ENCODE measurements at regions not wholly inside any gene's neighbourhood (a gene's known extent, or its start where the extent isn't known, plus 50 kb on each side); places are given as distances from the start of the nearest gene placed in this dataset.
"Not testable (repeated sequence)": the region's sequence is repeated elsewhere in the genome, so short reads cannot be mapped to it uniquely, and the experiment has no call there.

DNA sequence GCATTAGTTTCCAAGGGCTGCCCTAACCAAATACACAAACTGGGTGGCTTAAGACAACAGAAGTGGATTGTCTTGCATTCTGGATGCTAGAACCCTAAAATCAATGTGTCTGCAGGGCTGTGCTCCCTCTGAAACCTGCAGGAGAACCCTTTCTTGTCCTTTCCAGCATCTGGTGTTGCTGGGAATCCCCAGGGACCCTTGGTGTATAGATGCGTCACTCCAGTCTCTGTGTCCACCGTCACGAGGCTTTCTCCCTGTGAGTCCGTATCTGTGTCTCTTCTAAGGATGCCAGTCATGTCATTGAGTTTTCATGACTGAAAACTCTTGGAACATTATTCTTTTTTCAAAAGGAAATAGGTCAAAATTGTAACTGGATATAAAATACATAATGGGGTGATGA is 142.9 kb downstream of the RNASET2 start:
- Mint-ChIP-seq H3K4me1 (ENCODE audit: low read depth in 2 of 2) (no peaks in the 10 kb centered on the region), H3K9me3 (no peaks in the 10 kb centered on the region), H3K27ac (no peak overlapping the region), H3K27me3 (no peaks in the 10 kb centered on the region), H3K36me3 (ENCODE audit: insufficient read depth) (no peaks in the 10 kb centered on the region), H3K4me3 (no peak overlapping the region)
- DNase-seq (no peak), ATAC-seq (replicated peaks) (no peak)

DNA sequence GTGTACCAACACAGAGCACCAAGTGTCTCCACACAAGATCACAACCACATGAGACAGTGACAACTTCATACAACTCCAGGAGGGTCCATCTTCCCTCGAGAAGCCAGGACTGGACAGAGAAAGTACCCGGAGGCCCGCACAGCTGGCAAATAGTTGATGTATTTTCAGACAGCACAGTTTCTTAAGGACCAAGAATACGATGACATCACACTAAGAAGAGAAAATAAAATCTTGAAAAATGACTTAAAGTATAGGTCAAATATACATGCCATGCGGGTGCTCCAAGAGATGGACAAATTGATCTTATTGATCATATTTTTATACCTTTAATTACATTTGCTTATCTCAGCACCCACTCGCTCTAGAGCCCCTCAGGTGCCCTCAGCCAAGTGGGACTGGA is 145.5 kb downstream of the RNASET2 start:
- Mint-ChIP-seq H3K36me3 (ENCODE audit: insufficient read depth) (no peaks in the 10 kb centered on the region), H3K9me3 (peaks cover 8 to 19% of the 10 kb centered on the region in 2 donors), H3K27me3 (no peaks in the 10 kb centered on the region), H3K4me3 (no peak overlapping the region), H3K27ac (no peak overlapping the region), H3K4me1 (ENCODE audit: low read depth in 2 of 2) (no peaks in the 10 kb centered on the region)
- ATAC-seq (replicated peaks), result no peak
- DNase-seq, result no peak

DNA sequence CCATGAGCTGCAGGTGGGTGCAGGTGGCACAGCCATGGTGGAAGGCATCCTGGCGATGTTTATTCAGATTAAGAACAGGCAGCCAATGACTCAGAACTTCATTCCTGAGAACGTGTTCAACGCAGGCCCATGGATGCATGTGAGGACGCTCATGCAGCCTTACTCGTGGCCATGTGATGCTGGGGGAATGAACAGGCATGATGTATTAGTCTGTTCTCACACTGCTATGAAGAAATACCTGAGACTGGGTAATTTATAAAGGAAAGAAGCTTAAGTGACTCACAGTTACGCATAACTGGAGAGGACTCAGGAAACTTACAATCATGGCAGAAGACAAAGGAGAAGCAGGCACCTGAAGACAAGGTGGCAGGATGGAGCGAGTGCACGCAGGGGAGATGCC is 146.6 kb downstream of the RNASET2 start:
- Mint-ChIP-seq H3K27ac (no peak overlapping the region), H3K27me3 (no peaks in the 10 kb centered on the region), H3K36me3 (ENCODE audit: insufficient read depth) (no peaks in the 10 kb centered on the region), H3K4me1 (ENCODE audit: low read depth in 2 of 2) (no peaks in the 10 kb centered on the region), H3K4me3 (no peak overlapping the region), H3K9me3 (peaks cover 11 to 24% of the 10 kb centered on the region in 2 donors)
- no peak for DNase-seq
- no peak for ATAC-seq (replicated peaks)

DNA sequence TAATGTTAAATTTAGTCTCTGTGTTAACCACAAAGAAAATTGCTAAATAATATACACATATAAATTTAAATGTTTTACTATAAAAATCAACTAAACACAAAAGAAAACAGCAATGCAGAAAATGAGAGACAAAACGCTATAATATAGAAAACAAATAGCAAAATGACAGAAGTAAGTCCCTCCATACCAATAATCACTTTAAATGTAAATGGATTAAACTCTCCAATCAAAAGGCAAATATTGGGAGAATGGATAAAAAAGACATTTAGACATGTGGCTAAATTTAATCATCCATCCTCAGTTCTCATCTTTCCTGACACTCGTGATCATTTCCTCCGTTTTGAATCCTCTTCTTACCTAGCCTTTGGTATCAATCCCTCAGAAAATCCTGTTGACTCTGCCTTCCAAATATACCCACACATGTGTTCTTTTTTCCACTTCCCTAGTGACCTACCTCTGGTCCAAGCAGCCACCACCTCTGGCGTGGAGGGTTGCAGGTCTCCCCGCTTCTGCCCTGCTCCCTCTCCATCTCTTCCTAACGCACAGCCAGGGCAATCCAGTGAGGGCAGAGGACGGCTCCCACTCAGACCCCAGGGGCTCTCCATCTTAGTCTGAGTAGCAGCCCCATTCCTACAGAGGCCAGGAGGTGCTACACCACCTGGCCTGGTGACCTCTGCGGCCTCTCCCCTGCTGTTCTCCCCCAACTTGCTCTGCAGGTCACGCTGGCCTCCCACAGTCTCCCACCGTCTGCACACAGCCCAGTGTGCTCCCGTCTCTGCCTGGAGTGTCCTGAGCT is 149.2 kb downstream of the RNASET2 start:
- ATAC-seq (replicated peaks), result no peak
- Mint-ChIP-seq H3K36me3 (ENCODE audit: insufficient read depth) (no peaks in the 10 kb centered on the region), H3K4me3 (no peak overlapping the region), H3K9me3 (peaks cover 11 to 24% of the 10 kb centered on the region in 2 donors), H3K27me3 (no peaks in the 10 kb centered on the region), H3K27ac (no peak overlapping the region), H3K4me1 (ENCODE audit: low read depth in 2 of 2) (no peaks in the 10 kb centered on the region)
- DNase-seq, result no peak

DNA sequence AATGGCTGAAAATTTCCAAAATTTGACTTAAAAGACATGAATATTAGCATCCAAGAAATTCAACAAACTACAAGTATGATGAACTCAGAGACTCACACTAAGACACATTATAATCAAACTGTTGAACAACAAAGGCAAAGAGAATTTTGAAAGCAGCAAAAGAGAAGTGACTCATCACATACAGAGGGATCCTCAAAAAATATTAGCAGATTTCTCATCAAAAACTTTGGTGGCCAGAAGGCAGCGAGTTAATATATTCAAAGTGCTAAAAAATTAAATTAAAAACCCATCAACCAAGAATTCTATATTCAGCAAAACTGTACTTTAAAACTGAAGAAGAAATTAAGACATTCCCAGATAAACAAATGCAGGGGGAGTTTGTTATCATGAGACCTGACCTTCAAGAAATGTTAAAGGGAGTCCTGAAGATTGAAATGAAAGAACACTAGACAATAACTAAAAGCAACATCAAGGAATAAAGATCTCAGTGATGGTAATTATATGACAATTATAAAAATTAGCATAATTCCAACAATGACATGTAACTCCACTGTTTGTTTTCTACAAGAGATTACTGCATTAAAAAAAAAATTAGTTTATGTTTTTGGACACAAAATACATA is 150.0 kb downstream of the RNASET2 start:
- H3K27ac Mint-ChIP-seq, result no peak overlapping the region
- H3K36me3 Mint-ChIP-seq (ENCODE audit: insufficient read depth), result no peaks in the 10 kb centered on the region
- no peaks in the 10 kb centered on the region for H3K27me3 Mint-ChIP-seq
- H3K4me3 Mint-ChIP-seq, result no peak overlapping the region
- no peaks in the 10 kb centered on the region for H3K4me1 Mint-ChIP-seq (ENCODE audit: low read depth in 2 of 2)
- DNase-seq (no peak), ATAC-seq (replicated peaks) (no peak)
- peaks cover 11 to 24% of the 10 kb centered on the region in 2 donors for H3K9me3 Mint-ChIP-seq

DNA sequence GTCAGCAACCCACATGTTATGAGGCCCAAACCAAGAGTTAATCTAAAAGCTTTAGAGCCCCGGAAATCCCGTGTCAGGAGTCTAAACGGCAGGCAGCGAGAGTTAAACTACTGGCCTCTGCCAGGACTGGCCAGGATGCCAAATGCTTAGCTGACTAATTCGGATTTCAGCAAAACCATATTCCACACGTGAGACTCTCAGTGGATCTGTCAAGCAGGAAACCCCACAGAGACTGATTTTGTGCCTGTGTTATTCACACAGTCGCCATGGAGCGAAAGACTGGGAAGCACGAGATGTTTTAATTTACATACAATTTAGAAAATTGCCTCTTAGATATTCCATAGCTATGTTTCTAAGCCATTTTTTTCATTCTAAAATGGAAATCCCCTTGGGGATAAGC is 152.9 kb downstream of the RNASET2 start:
- no peaks in the 10 kb centered on the region for H3K36me3 Mint-ChIP-seq (ENCODE audit: insufficient read depth)
- no peaks in the 10 kb centered on the region for H3K27me3 Mint-ChIP-seq
- H3K9me3 Mint-ChIP-seq, result peaks cover 11 to 24% of the 10 kb centered on the region in 2 donors
- no peak overlapping the region for H3K4me3 Mint-ChIP-seq
- DNase-seq, result no peak
- no peaks in the 10 kb centered on the region for H3K4me1 Mint-ChIP-seq (ENCODE audit: low read depth in 2 of 2)
- ATAC-seq (replicated peaks), result no peak
- H3K27ac Mint-ChIP-seq, result no peak overlapping the region

DNA sequence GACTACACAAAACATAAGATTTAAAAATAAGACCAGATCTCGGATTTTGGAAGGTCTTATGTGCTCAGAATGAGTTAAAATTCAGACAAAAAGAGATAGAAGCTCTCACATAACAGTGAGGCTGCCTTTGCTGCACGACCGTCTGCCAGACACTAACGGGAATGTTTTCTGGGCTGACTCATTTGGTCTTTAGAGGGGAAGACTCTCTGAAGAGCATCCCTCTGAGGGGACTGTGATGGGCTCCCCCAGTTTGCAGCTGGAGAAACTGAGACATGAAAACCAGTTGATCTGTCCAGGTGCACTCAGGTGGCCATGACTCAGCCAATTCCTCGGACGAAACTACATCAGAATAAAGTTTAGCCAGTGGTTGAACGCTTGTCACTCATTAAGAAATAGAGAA is 153.9 kb downstream of the RNASET2 start:
- H3K36me3 Mint-ChIP-seq (ENCODE audit: insufficient read depth), result no peaks in the 10 kb centered on the region
- peaks cover 8 to 15% of the 10 kb centered on the region in 2 donors for H3K9me3 Mint-ChIP-seq
- no peak overlapping the region for H3K4me3 Mint-ChIP-seq
- no peaks in the 10 kb centered on the region for H3K27me3 Mint-ChIP-seq
- no peak overlapping the region for H3K27ac Mint-ChIP-seq
- no peaks in the 10 kb centered on the region for H3K4me1 Mint-ChIP-seq (ENCODE audit: low read depth in 2 of 2)
- DNase-seq (no peak), ATAC-seq (replicated peaks) (no peak)

DNA sequence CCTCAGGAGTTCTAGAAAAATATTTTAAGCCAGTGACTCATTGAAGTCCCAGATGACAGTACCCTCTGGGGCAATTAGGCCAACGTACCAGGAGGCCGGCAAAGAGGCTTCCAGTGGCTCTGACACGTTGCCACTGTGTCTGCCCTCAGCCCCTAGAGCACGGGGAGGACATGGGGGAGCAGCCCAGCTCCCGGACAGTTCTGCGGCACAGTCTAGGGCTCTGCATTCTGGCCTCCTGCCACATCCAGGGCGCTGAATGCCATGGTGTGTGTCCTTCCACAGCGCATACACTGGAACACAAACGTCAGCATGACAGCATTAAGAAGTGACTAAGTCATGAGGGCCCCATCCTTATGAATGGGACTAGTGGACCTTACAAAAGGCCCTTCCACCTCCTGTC is 156.2 kb downstream of the RNASET2 start:
- Mint-ChIP-seq H3K9me3 (no peaks in the 10 kb centered on the region), H3K4me1 (ENCODE audit: low read depth in 2 of 2) (no peaks in the 10 kb centered on the region), H3K27ac (no peak overlapping the region), H3K27me3 (no peaks in the 10 kb centered on the region), H3K36me3 (ENCODE audit: insufficient read depth) (no peaks in the 10 kb centered on the region), H3K4me3 (no peak overlapping the region)
- ATAC-seq (replicated peaks) (no peak), DNase-seq (no peak)

DNA sequence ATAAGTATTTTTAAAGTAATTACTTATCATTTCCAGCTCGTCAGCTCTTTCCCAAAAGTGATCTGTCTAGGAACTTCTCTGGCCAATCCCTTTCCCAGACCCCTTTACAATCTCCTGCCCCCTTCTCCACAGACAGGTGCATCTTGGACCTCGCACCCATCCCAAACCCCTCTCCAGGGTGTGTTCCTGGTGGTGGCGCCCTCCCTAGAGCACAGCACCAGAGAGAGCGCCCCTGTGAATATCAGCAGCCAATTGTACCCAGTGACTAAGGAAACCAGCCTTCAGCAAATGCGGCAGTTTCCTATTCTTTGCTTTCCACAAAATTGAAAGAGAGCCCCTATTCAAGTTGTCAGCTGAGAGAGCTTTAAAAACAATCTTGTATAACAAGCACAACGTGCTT is 157.7 kb downstream of the RNASET2 start:
- no peak overlapping the region for H3K27ac Mint-ChIP-seq
- H3K36me3 Mint-ChIP-seq (ENCODE audit: insufficient read depth), result no peaks in the 10 kb centered on the region
- ATAC-seq (replicated peaks) (no peak), DNase-seq (no peak)
- H3K9me3 Mint-ChIP-seq, result no peaks in the 10 kb centered on the region
- H3K4me1 Mint-ChIP-seq (ENCODE audit: low read depth in 2 of 2), result no peaks in the 10 kb centered on the region
- H3K4me3 Mint-ChIP-seq, result no peak overlapping the region
- no peaks in the 10 kb centered on the region for H3K27me3 Mint-ChIP-seq

DNA sequence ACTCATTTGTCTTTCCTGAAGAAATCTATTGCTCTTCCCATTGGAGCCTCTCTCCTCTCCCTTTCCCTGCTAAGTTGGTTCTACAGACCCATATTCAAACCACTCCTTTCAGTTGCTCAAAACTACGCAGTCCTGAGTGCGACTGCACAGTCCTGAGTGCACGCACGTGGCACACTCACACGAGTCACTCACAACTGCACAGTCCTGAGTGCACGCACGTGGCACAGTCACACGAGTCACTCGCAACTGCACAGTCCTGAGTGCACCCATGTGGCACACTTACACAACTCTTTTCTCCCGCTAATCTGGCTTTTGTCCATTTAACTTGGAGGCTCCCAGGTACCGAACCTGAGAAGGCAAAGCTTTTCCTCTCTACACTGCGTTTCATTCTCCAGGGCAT is 159.7 kb downstream of the RNASET2 start:
- no peak overlapping the region for H3K27ac Mint-ChIP-seq
- H3K4me3 Mint-ChIP-seq, result no peak overlapping the region
- H3K9me3 Mint-ChIP-seq, result no peaks in the 10 kb centered on the region
- ATAC-seq (replicated peaks) (no peak), DNase-seq (no peak)
- H3K36me3 Mint-ChIP-seq (ENCODE audit: insufficient read depth), result no peaks in the 10 kb centered on the region
- peaks cover 0 to 4% of the 10 kb centered on the region in 2 donors for H3K27me3 Mint-ChIP-seq
- no peaks in the 10 kb centered on the region for H3K4me1 Mint-ChIP-seq (ENCODE audit: low read depth in 2 of 2)

DNA sequence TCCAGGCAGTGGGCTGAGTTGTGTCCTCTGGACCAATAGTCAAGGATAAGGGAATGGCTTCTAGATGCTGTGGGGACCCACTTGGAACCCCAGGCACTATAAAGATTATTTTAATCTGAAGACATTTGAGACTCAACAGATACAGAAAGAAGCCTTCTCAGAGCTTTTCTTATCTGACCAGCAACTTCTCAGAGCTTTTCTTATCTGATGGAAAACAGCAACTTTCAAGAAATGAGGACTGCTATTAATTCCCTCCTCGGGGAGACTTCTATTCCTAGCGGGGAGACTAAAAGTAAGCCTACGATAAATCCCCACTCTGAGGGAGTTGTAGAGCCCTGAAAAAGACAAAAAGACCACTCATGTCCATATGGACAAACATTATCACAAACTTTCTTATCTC is 160.5 kb downstream of the RNASET2 start:
- no peaks in the 10 kb centered on the region for H3K36me3 Mint-ChIP-seq (ENCODE audit: insufficient read depth)
- no peak overlapping the region for H3K4me3 Mint-ChIP-seq
- no peak overlapping the region for H3K27ac Mint-ChIP-seq
- H3K4me1 Mint-ChIP-seq (ENCODE audit: low read depth in 2 of 2), result no peaks in the 10 kb centered on the region
- H3K27me3 Mint-ChIP-seq, result peaks cover 0 to 8% of the 10 kb centered on the region in 2 donors
- DNase-seq, result no peak
- no peaks in the 10 kb centered on the region for H3K9me3 Mint-ChIP-seq
- no peak for ATAC-seq (replicated peaks)

DNA sequence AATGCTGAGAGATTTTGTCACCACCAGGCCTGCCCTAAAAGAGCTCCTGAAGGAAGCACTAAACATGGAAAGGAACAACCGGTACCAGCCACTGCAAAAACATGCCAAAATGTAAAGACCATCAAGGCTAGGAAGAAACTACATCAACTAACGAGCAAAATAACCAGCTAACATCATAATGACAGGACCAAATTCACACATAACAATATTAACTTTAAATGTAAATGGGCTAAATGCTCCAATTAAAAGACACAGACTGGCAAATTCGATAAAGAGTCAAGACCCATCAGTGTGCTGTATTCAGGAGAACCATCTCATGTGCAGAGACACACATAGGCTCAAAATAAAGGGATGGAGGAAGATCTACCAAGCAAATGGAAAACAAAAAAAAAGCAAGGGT is 163.8 kb upstream of the RPS6KA2 start:
- not testable (repeated sequence) for H3K4me3 Mint-ChIP-seq; H3K36me3 Mint-ChIP-seq (ENCODE audit: insufficient read depth); H3K9me3 Mint-ChIP-seq; ATAC-seq (replicated peaks); DNase-seq; H3K27me3 Mint-ChIP-seq; H3K4me1 Mint-ChIP-seq (ENCODE audit: low read depth in 2 of 2); H3K27ac Mint-ChIP-seq

DNA sequence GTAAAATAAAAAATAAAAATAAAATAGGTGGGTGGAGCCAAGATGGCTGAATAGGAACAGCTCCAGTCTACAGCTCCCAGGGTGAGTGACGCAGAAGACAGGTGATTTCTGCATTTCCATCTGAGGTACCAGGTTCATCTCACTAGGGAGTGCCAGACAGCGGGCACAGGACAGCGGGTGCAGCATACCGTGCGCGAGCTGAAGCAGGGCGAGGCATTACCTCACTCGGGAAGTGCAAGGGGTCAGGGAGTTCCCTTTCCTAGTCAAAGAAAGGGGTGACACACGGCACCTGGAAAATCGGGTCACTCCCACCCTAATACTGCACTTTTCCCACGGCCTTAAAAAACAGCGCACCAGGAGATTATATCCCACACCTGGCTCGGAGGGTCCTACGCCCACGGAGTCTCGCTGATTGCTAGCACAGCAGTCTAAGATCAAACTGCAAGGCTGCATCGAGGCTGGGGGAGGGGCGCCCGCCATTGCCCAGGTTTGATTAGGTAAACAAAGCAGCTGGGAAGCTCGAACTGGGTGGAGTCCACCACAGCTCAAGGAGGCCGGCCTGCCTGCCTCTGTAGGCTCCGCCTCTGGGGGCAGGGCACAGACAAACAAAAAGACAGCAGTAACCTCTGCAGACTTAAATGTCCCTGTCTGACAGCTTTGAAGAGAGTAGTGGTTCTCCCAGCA is 161.9 kb upstream of the RPS6KA2 start:
- H3K4me1 Mint-ChIP-seq (ENCODE audit: low read depth in 2 of 2); H3K36me3 Mint-ChIP-seq (ENCODE audit: insufficient read depth); H3K27me3 Mint-ChIP-seq; DNase-seq; H3K9me3 Mint-ChIP-seq; ATAC-seq (replicated peaks); H3K27ac Mint-ChIP-seq; H3K4me3 Mint-ChIP-seq: not testable (repeated sequence)
